ENCODE measurements at regions not wholly inside any gene's neighbourhood (a gene's known extent, or its start where the extent isn't known, plus 50 kb on each side); places are given as distances from the start of the nearest gene placed in this dataset.

- H3K27me3 ChIP-seq (ENCODE audit: insufficient read depth, low read length) = no peaks in the 10 kb centered on the region
Observed at GRCh38 chr10:120755771-120756170, 95.4 kb upstream of the WDR11 start.

DNA sequence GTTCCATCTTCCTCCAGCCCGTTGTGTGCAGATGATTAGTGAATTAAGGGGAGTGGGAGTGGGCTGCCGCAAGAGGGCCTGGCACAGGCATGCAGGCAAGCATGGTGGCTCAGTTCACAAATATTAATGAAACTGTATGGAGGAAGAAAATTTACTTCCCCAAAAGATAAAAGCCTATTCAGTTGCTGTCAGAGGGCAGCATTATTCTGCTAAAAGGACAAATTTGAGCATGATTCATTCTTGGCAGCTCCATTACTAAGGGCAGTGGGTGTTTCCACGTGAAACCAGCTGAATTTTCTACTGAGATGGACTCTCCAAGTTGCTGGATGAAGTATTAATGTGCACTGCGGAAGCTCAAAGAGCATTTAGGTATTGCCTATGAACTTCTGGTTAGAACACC lies 90.9 kb upstream of the WDR11 start:
- no peaks in the 10 kb centered on the region for H3K4me1 ChIP-seq (ENCODE audit: control insufficient read depth, insufficient read depth, low read length, unreplicated experiment)
- H3K27ac ChIP-seq (ENCODE audit: low read depth, low read length) = no peak overlapping the region
- H3K79me2 ChIP-seq (ENCODE audit: control insufficient read depth, insufficient read depth, low read length, unreplicated experiment) = no peaks in the 10 kb centered on the region
- no peaks in the 10 kb centered on the region for H3K36me3 ChIP-seq (ENCODE audit: insufficient read depth, low read length)
- no peak overlapping the region for H3K4me3 ChIP-seq (ENCODE audit: low read depth, low read length)
- no peaks in the 10 kb centered on the region for H3K27me3 ChIP-seq (ENCODE audit: insufficient read depth, low read length)
- no peak overlapping the region for H2AFZ ChIP-seq (ENCODE audit: low read length, unreplicated experiment)

More at GRCh38 chr10:120755771-120756170, 95.4 kb upstream of the WDR11 start:
- H3K36me3 ChIP-seq (ENCODE audit: insufficient read depth, low read length) = no peaks in the 10 kb centered on the region
- H3K27ac ChIP-seq (ENCODE audit: low read depth, low read length) = no peak overlapping the region
- H2AFZ ChIP-seq (ENCODE audit: low read length, unreplicated experiment) = no peak overlapping the region
- no peaks in the 10 kb centered on the region for H3K79me2 ChIP-seq (ENCODE audit: control insufficient read depth, insufficient read depth, low read length, unreplicated experiment)
- no peaks in the 10 kb centered on the region for H3K4me1 ChIP-seq (ENCODE audit: control insufficient read depth, insufficient read depth, low read length, unreplicated experiment)
- H3K4me3 ChIP-seq (ENCODE audit: low read depth, low read length) = no peak overlapping the region

DNA sequence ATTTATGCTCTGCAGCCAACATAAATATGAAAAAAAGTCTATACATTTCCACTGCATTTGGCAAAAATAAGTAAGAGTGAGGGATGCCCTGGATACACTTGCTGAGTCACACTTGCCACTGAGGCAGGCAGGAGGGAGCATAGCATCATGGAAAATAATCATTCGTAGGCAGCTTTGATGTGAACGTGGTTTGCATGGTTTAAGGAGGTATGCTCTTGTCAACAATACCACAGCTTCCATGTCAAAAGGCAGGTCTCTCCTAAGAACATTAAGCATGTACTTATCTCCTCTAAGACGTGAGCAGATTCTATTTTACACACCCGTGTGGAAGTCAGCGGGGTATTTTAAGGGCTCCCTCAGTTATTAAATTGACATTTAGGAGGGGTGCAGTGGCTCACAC lies 89.2 kb upstream of the WDR11 start:
- no peak overlapping the region for H2AFZ ChIP-seq (ENCODE audit: low read length, unreplicated experiment)
- no peak overlapping the region for H3K27ac ChIP-seq (ENCODE audit: low read depth, low read length)

DNA sequence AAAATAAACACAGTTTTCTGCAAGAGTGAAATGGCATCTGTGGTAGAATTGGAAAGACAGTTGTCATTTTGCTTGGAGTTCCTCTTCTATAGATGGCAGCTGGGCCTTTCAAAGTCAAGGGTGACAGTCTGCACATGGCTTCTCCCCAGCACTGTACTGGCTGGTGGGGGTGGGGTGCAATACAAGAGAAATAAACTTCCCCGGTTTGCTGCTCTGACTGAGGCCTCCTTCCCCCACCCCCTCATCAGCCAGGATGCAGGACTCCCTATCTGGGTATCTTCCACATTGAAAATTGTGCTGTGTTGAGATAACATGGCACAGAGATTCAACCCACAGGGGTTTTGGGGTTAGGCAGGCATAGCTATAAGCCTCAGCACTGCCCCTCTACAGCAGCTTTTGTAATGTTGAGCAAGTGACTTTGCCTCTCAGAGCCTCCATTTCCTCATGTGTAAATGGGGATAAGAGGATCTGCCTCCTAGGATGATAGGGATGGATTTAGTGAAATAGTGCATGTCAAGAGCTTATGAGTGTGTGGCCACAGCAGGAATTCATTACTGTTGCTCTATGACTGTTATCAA lies 85.8 kb upstream of the WDR11 start:
- Histone ChIP-seq H3K27me3 (ENCODE audit: insufficient read depth, low read length) (no peaks in the 10 kb centered on the region), H3K4me3 (ENCODE audit: low read depth, low read length) (no peak overlapping the region), H3K79me2 (ENCODE audit: control insufficient read depth, insufficient read depth, low read length, unreplicated experiment) (no peaks in the 10 kb centered on the region), H2AFZ (ENCODE audit: low read length, unreplicated experiment) (no peak overlapping the region), H3K36me3 (ENCODE audit: insufficient read depth, low read length) (no peaks in the 10 kb centered on the region), H3K4me1 (ENCODE audit: control insufficient read depth, insufficient read depth, low read length, unreplicated experiment) (no peaks in the 10 kb centered on the region), H3K27ac (ENCODE audit: low read depth, low read length) (no peak overlapping the region)

More for the DNA sequence above, 89.2 kb upstream of the WDR11 start:
- Histone ChIP-seq H3K36me3 (ENCODE audit: insufficient read depth, low read length) (no peaks in the 10 kb centered on the region), H3K4me1 (ENCODE audit: control insufficient read depth, insufficient read depth, low read length, unreplicated experiment) (no peaks in the 10 kb centered on the region), H3K4me3 (ENCODE audit: low read depth, low read length) (no peak overlapping the region), H3K79me2 (ENCODE audit: control insufficient read depth, insufficient read depth, low read length, unreplicated experiment) (no peaks in the 10 kb centered on the region), H3K27me3 (ENCODE audit: insufficient read depth, low read length) (no peaks in the 10 kb centered on the region)

DNA sequence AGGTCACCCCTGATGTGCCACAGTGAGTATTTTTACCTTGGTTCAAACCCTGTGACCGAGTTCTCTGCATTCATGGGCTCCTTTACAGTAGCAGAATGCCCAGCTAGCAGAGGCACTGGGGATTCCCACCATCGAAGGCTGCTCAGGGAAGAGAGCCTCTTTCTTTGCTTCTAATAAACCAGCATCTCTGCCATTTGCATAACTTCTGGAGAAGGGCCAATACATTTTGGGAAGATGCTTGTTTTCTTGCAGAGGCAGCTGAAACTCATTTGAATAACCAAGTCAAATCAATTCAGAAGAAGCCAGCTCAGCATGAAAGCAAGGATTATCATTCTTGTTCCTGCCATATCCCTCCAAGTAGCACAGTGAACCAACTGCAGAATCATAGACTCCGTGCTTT lies 82.9 kb upstream of the WDR11 start:
- Histone ChIP-seq H3K36me3 (ENCODE audit: insufficient read depth, low read length) (no peaks in the 10 kb centered on the region), H3K27me3 (ENCODE audit: insufficient read depth, low read length) (no peaks in the 10 kb centered on the region), H3K4me1 (ENCODE audit: control insufficient read depth, insufficient read depth, low read length, unreplicated experiment) (no peaks in the 10 kb centered on the region), H3K4me3 (ENCODE audit: low read depth, low read length) (no peak overlapping the region), H3K79me2 (ENCODE audit: control insufficient read depth, insufficient read depth, low read length, unreplicated experiment) (no peaks in the 10 kb centered on the region), H3K27ac (ENCODE audit: low read depth, low read length) (no peak overlapping the region), H2AFZ (ENCODE audit: low read length, unreplicated experiment) (no peak overlapping the region)

DNA sequence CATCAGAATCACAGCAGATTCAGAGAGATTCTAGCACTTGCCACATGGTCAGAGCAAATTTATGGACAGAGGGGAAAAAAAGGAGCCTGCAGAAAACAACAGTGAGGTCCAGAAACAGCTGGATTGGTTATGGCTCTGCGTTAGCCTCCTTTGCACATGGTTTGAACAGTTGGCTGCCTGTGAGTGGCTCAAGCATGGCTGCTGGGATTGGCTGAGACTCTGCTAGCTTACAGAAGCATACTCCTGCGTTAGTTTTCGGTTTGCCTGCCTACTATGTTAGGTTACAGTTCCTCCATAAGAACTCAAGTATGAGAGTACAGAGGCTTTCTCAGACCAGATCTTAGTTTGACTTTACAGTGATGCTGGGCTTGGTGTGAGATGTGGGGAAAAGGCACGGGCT lies 80.7 kb upstream of the WDR11 start:
- Histone ChIP-seq H3K27me3 (ENCODE audit: insufficient read depth, low read length) (no peaks in the 10 kb centered on the region), H3K79me2 (ENCODE audit: control insufficient read depth, insufficient read depth, low read length, unreplicated experiment) (no peaks in the 10 kb centered on the region), H3K27ac (ENCODE audit: low read depth, low read length) (no peak overlapping the region), H3K4me1 (ENCODE audit: control insufficient read depth, insufficient read depth, low read length, unreplicated experiment) (no peaks in the 10 kb centered on the region), H3K4me3 (ENCODE audit: low read depth, low read length) (no peak overlapping the region), H2AFZ (ENCODE audit: low read length, unreplicated experiment) (no peak overlapping the region), H3K36me3 (ENCODE audit: insufficient read depth, low read length) (no peaks in the 10 kb centered on the region)

DNA sequence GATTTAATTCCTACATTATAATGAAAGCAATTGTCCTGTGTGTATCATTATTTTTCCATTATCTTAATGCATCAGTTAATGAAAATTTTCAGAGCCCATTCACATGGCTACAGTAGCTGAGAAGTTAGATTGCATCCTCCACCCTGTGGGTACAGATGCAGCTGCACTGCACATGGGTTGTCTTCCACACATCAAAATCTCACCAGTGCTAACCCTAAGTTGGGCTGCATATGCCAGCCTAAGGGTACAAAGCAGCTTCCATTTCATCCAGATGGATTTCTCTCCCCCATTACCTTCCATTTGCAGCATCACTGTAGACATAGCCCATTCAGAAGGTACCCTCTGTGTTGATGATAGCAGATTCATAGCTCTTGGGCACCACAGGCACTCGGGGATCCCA lies 74.7 kb upstream of the WDR11 start:
- Histone ChIP-seq H3K27me3 (ENCODE audit: insufficient read depth, low read length) (no peaks in the 10 kb centered on the region), H2AFZ (ENCODE audit: low read length, unreplicated experiment) (no peak overlapping the region), H3K27ac (ENCODE audit: low read depth, low read length) (no peak overlapping the region), H3K36me3 (ENCODE audit: insufficient read depth, low read length) (no peaks in the 10 kb centered on the region), H3K4me3 (ENCODE audit: low read depth, low read length) (no peak overlapping the region), H3K79me2 (ENCODE audit: control insufficient read depth, insufficient read depth, low read length, unreplicated experiment) (no peaks in the 10 kb centered on the region), H3K4me1 (ENCODE audit: control insufficient read depth, insufficient read depth, low read length, unreplicated experiment) (no peaks in the 10 kb centered on the region)

- Histone ChIP-seq H3K4me1 (ENCODE audit: control insufficient read depth, insufficient read depth, low read length, unreplicated experiment) (no peaks in the 10 kb centered on the region), H3K4me3 (ENCODE audit: low read depth, low read length) (no peak overlapping the region), H3K27ac (ENCODE audit: low read depth, low read length) (no peak overlapping the region), H2AFZ (ENCODE audit: low read length, unreplicated experiment) (no peak overlapping the region), H3K36me3 (ENCODE audit: insufficient read depth, low read length) (no peaks in the 10 kb centered on the region), H3K79me2 (ENCODE audit: control insufficient read depth, insufficient read depth, low read length, unreplicated experiment) (no peaks in the 10 kb centered on the region), H3K27me3 (ENCODE audit: insufficient read depth, low read length) (no peaks in the 10 kb centered on the region)
Observed at GRCh38 chr10:120782336-120782735, 68.8 kb upstream of the WDR11 start.

DNA sequence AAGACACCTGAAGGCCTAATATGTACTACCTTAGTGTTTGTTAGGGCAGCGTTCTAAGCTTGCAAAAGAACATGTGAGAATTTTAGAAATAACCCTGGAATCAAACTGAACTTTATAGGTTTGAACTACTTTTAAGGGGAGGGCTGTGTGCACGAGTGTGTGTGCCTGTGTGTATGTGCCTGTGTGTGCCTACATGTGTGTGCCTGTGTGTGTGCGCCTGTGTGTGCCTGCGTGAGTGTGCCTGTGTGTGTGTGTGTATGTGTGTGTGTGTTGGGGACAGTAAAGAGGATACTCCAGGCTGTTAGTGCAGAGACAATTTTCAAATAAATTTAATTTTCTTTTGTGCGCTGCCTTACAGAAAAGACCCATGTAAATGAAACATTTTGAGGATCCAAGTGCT lies 68.1 kb upstream of the WDR11 start:
- H3K27ac ChIP-seq (ENCODE audit: low read depth, low read length) = no peak overlapping the region
- H3K27me3 ChIP-seq (ENCODE audit: insufficient read depth, low read length) = no peaks in the 10 kb centered on the region
- no peak overlapping the region for H2AFZ ChIP-seq (ENCODE audit: low read length, unreplicated experiment)
- H3K79me2 ChIP-seq (ENCODE audit: control insufficient read depth, insufficient read depth, low read length, unreplicated experiment) = no peaks in the 10 kb centered on the region
- no peaks in the 10 kb centered on the region for H3K4me1 ChIP-seq (ENCODE audit: control insufficient read depth, insufficient read depth, low read length, unreplicated experiment)
- H3K36me3 ChIP-seq (ENCODE audit: insufficient read depth, low read length) = no peaks in the 10 kb centered on the region
- no peak overlapping the region for H3K4me3 ChIP-seq (ENCODE audit: low read depth, low read length)

- no peaks in the 10 kb centered on the region for H3K36me3 ChIP-seq (ENCODE audit: insufficient read depth, low read length)
- H3K79me2 ChIP-seq (ENCODE audit: control insufficient read depth, insufficient read depth, low read length, unreplicated experiment) = no peaks in the 10 kb centered on the region
- no peaks in the 10 kb centered on the region for H3K27me3 ChIP-seq (ENCODE audit: insufficient read depth, low read length)
- H3K4me1 ChIP-seq (ENCODE audit: control insufficient read depth, insufficient read depth, low read length, unreplicated experiment) = no peaks in the 10 kb centered on the region
- no peak overlapping the region for H3K4me3 ChIP-seq (ENCODE audit: low read depth, low read length)
- no peak overlapping the region for H3K27ac ChIP-seq (ENCODE audit: low read depth, low read length)
- H2AFZ ChIP-seq (ENCODE audit: low read length, unreplicated experiment) = no peak overlapping the region
Observed at GRCh38 chr10:120783867-120784266, 67.3 kb upstream of the WDR11 start.

DNA sequence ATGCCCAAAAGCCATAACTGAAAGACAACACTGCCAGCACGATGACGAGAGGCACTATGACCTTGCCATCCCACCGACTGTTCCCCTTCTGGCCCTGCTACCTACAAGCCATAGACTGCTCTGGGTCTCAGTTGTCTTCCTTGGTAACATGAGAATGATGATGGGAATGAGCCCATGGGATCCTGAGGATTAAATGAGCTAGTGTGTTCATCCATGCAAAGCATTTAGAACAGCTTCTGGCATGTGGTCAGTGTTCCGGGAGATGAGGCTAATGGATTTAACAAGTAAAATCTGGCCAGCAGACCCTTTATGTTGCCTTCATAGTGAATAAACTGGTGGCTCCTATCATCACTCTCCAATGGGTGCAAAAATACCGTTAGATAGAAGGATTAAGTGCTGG lies 62.4 kb upstream of the WDR11 start:
- no peak overlapping the region for H3K27ac ChIP-seq (ENCODE audit: low read depth, low read length)
- no peaks in the 10 kb centered on the region for H3K36me3 ChIP-seq (ENCODE audit: insufficient read depth, low read length)
- H3K27me3 ChIP-seq (ENCODE audit: insufficient read depth, low read length) = no peaks in the 10 kb centered on the region

More for the DNA sequence above, 62.4 kb upstream of the WDR11 start:
- no peaks in the 10 kb centered on the region for H3K4me1 ChIP-seq (ENCODE audit: control insufficient read depth, insufficient read depth, low read length, unreplicated experiment)
- H3K79me2 ChIP-seq (ENCODE audit: control insufficient read depth, insufficient read depth, low read length, unreplicated experiment) = no peaks in the 10 kb centered on the region
- H2AFZ ChIP-seq (ENCODE audit: low read length, unreplicated experiment) = no peak overlapping the region
- no peak overlapping the region for H3K4me3 ChIP-seq (ENCODE audit: low read depth, low read length)
